GM10266 (cell line): ENCODE measurements at regions not wholly inside any gene's neighbourhood (a gene's known extent, or its start where the extent isn't known, plus 50 kb on each side); places are given as distances from the start of the nearest gene placed in this dataset.

Source experiments
- DNase-seq: peaks from one replicate; pipeline ENCODE4 v3.0.0; 2012; ENCODE audit errors: extremely low spot score
- TF ChIP-seq, protein P1 (sequence below): IDR thresholded peaks from 2 replicates; pipeline ENCODE4 v1.5.1; 2012; ENCODE audit warnings: mild to moderate bottlenecking, low read depth; ENCODE audit not compliant: control insufficient read depth, insufficient read depth; ENCODE audit errors: missing control alignments

DNA sequence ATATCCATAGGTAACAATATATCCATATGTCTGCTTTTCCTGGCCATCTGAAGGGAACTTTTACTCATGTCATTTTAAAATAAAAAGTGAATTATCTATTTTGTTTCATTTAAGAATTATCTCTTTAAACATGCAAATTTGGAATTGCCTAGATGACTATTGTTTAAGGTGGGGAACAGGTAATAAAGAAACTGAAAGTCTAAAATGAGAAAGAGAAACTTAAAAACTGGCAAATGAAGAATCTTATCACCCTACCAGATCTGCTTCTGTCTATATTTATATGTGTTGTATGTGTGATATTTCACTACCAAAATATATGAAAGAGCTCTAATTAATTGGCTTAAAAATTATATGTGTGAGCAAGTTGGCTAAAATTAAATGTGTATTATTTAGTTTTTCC lies 243.2 kb upstream of the KCNH7 start:
- TF ChIP-seq, protein P1, sequence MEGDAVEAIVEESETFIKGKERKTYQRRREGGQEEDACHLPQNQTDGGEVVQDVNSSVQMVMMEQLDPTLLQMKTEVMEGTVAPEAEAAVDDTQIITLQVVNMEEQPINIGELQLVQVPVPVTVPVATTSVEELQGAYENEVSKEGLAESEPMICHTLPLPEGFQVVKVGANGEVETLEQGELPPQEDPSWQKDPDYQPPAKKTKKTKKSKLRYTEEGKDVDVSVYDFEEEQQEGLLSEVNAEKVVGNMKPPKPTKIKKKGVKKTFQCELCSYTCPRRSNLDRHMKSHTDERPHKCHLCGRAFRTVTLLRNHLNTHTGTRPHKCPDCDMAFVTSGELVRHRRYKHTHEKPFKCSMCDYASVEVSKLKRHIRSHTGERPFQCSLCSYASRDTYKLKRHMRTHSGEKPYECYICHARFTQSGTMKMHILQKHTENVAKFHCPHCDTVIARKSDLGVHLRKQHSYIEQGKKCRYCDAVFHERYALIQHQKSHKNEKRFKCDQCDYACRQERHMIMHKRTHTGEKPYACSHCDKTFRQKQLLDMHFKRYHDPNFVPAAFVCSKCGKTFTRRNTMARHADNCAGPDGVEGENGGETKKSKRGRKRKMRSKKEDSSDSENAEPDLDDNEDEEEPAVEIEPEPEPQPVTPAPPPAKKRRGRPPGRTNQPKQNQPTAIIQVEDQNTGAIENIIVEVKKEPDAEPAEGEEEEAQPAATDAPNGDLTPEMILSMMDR: no peak
- no peak for DNase-seq

DNA sequence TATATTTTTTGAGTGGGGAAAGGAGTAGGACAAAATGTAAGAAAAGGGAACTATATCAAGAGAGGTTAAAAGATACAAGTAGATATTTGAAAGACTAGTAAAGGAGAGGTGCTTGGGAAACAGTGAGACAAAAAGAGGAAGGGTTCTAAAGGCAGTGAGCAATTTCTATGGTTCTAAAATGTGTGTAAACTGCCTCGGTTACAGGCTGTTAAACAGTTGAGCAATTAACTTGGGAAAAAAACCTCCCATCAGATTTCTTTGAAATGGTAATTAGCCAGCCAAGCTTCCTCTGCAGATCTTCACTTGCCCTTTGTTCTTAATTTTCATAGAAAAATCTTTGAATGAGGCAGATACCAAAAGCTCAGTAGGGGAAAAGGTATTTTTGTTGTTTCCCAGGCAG lies 238.7 kb upstream of the KCNH7 start:
- TF ChIP-seq, protein P1: no peak
- no peak for DNase-seq

DNA sequence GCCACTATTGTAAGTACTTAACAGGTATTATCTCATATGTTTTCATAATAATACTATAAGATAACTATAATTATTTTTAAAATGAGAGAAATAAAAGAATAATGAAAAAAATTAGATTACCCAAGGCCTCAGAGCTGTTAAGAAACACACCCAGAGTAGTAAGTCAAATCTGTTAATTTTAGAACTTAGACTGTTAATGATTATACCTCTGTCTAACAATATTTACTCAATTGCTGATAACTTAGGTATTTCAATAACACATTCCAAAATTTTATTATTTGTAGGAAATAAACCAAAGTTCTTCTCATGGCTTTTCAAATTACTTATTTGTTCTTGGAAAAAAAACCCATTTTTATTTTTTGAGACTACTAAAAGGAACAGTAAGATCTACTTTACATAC lies 227.5 kb upstream of the KCNH7 start:
- TF ChIP-seq, protein P1: no peak
- DNase-seq: no peak

DNA sequence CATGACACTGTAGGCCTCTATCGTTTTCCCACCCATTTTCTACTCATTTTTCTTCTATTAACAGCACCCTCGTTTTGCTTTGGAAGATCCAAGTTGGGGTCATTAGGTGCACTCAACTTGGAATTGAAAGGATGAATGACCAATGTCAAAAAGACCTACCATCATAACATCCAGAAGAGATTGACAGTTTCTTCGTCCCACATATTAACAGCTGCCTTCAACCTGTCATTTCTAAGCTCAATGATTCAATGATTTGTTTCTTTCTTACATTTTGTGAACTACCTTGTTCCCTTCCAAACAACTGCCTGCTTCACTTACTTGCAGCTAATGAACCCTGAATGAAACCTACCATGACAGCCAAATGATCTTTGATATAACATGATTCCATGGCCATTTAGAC lies 224.0 kb upstream of the KCNH7 start:
- DNase-seq: no peak
- TF ChIP-seq, protein P1: no peak

DNA sequence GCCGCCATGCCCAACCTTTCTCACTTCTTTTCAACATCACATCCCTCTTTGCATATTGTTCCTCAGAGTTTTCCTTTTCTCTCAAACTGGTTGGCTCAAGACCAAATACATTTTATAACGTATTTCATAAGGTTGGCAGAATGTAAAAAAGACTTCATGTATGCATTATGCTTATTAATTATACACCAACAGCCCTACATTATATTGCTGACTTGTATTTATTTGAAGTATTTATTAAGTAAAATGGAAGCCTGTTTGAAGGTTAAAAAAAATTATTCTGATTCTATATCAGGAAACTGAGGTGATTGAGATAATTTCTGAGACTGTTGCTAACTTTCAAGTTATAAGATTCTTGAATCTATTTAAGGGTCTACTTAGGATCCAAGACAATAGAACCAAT lies 208.0 kb upstream of the KCNH7 start:
- TF ChIP-seq, protein P1: no peak
- no peak for DNase-seq

DNA sequence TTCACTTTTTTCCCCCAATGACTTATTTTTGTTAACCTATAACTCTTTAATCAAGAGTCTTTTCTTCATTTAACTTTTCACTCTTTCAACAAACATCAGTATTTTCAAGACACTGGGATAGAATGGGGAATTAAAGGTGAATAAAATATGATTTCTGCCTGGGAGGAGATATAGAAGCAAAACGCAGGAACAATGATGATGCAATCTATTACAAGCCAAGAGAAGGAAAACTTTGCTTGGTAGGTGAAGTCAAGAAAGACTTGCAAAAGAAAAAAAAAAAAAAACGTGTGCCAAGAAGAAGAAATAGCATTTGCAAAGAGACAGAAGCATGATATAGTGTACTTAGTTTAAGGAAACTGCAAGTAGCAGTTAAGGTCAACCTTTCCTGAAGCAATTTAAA lies 207.3 kb upstream of the KCNH7 start:
- DNase-seq: no peak
- TF ChIP-seq, protein P1: no peak

DNA sequence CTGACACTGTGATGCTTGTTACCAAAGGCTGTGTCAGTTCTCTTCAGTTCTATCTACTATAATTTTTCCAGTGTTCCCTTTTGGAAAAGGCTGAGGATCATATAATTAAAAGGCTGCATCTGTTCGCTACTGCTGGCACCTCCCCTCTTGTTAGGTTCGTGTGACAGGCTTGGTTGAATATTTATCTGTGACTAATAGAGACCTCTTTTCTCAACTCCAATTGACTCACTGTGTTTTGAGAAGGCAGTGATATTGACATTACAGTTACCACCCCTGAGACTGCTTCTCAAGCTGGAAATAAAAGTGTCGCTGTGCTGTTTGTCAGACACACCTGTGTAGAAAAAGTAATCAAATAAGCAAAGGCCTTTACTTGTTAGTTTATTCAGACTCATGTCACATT lies 205.5 kb upstream of the KCNH7 start:
- TF ChIP-seq, protein P1: no peak
- DNase-seq: no peak
